ENCODE measurements at regions not wholly inside any gene's neighbourhood (a gene's known extent, or its start where the extent isn't known, plus 50 kb on each side); places are given as distances from the start of the nearest gene placed in this dataset.

GRCh38 chr1:70727886-70728489, 316.9 kb downstream of the CTH start:
- TF ChIP-seq CTCF (conservative IDR thresholded peaks at IDR 0.05) (no peak), EZH2 (IDR thresholded peaks at IDR 0.05; ENCODE audit: low read depth) (no peak)

All from PC-9 (cell line).